Cardiac muscle cell (in vitro differentiated cells and primary cell): ENCODE measurements at regions not wholly inside any gene's neighbourhood (a gene's known extent, or its start where the extent isn't known, plus 50 kb on each side); places are given as distances from the start of the nearest gene placed in this dataset.

Source experiments
- DNase-seq, 2 donors: peaks; one replicate each; pipeline versions ENCODE4 v3.0.0 to v3.0.0-alpha.2; 2010 to 2017; ENCODE audit warnings: low read depth in 1 of 2, low spot score in 1 of 2
- H3K27ac ChIP-seq: fragments of 200-600 bp; sonication (generic); 2 replicates; pipeline ENCODE4 v1.5.1; 2016
- H3K27me3 ChIP-seq: fragments of 200-600 bp; sonication (generic); 2 replicates; pipeline ENCODE4 v1.6.0; 2016; ENCODE audit warnings: control low read depth
- H3K36me3 ChIP-seq: fragments of 200-600 bp; sonication (generic); 2 replicates; pipeline ENCODE4 v1.5.1; 2016; ENCODE audit warnings: control low read depth
- H3K4me1 ChIP-seq: fragments of 200-600 bp; sonication (generic); 2 replicates; pipeline ENCODE4 v1.8.1; 2017; ENCODE audit warnings: low read depth, mild to moderate bottlenecking, mixed run types
- H3K4me3 ChIP-seq: fragments of 200-600 bp; sonication (generic); 2 replicates; pipeline ENCODE4 v1.5.1; 2016; ENCODE audit warnings: mild to moderate bottlenecking
- H3K9me3 ChIP-seq: fragments of 200-600 bp; sonication (generic); 2 replicates; pipeline ENCODE4 v1.5.1; 2017; ENCODE audit warnings: low read depth, mild to moderate bottlenecking, control low read depth
- CTCF ChIP-seq: IDR thresholded peaks from 2 replicates; pipeline ENCODE4 v1.5.1; 2012; ENCODE audit warnings: low read depth, mild to moderate bottlenecking, low read length

- TF ChIP-seq CTCF, result no peak
- H3K9me3 ChIP-seq, result no peaks in the 10 kb centered on the region
- no peak overlapping the region for H3K27ac ChIP-seq
- H3K36me3 ChIP-seq, result no peaks in the 10 kb centered on the region
- no peak for DNase-seq
- H3K27me3 ChIP-seq, result no peaks in the 10 kb centered on the region
- no peaks in the 10 kb centered on the region for H3K4me1 ChIP-seq
- no peak overlapping the region for H3K4me3 ChIP-seq
Measured at GRCh38 chr1:221356693-221357092, 385.2 kb downstream of the DUSP10 start.

GRCh38 chr1:221363039-221363438 lies 378.9 kb downstream of the DUSP10 start:
- H3K4me3 ChIP-seq, result no peak overlapping the region
- no peak overlapping the region for H3K27ac ChIP-seq
- H3K4me1 ChIP-seq, result no peaks in the 10 kb centered on the region
- no peak for TF ChIP-seq CTCF
- DNase-seq, result no peak
- no peaks in the 10 kb centered on the region for H3K27me3 ChIP-seq
- H3K36me3 ChIP-seq, result no peaks in the 10 kb centered on the region
- no peaks in the 10 kb centered on the region for H3K9me3 ChIP-seq

- H3K4me3 ChIP-seq, result no peak overlapping the region
- TF ChIP-seq CTCF, result no peak
- H3K27me3 ChIP-seq, result no peaks in the 10 kb centered on the region
- no peaks in the 10 kb centered on the region for H3K4me1 ChIP-seq
- DNase-seq, result no peak
- no peaks in the 10 kb centered on the region for H3K36me3 ChIP-seq
- H3K27ac ChIP-seq, result no peak overlapping the region
- no peaks in the 10 kb centered on the region for H3K9me3 ChIP-seq
Measured at GRCh38 chr1:221366495-221367110, 375.3 kb downstream of the DUSP10 start.

GRCh38 chr1:221371705-221372104 lies 370.2 kb downstream of the DUSP10 start:
- no peak for TF ChIP-seq CTCF
- Histone ChIP-seq H3K4me1 (no peaks in the 10 kb centered on the region), H3K27ac (no peak overlapping the region), H3K9me3 (no peaks in the 10 kb centered on the region), H3K36me3 (no peaks in the 10 kb centered on the region), H3K27me3 (no peaks in the 10 kb centered on the region), H3K4me3 (no peak overlapping the region)
- peak in 1 of 2 donors; percentile 7 for DNase-seq

GRCh38 chr1:221373795-221374194 lies 368.1 kb downstream of the DUSP10 start:
- H3K4me1 ChIP-seq, result no peaks in the 10 kb centered on the region
- TF ChIP-seq CTCF, result no peak
- DNase-seq, result no peak
- no peaks in the 10 kb centered on the region for H3K36me3 ChIP-seq
- no peaks in the 10 kb centered on the region for H3K27me3 ChIP-seq
- H3K27ac ChIP-seq, result no peak overlapping the region
- H3K4me3 ChIP-seq, result no peak overlapping the region
- H3K9me3 ChIP-seq, result no peaks in the 10 kb centered on the region
